ENCODE measurements at regions not wholly inside any gene's neighbourhood (a gene's known extent, or its start where the extent isn't known, plus 50 kb on each side); places are given as distances from the start of the nearest gene placed in this dataset.

DNA sequence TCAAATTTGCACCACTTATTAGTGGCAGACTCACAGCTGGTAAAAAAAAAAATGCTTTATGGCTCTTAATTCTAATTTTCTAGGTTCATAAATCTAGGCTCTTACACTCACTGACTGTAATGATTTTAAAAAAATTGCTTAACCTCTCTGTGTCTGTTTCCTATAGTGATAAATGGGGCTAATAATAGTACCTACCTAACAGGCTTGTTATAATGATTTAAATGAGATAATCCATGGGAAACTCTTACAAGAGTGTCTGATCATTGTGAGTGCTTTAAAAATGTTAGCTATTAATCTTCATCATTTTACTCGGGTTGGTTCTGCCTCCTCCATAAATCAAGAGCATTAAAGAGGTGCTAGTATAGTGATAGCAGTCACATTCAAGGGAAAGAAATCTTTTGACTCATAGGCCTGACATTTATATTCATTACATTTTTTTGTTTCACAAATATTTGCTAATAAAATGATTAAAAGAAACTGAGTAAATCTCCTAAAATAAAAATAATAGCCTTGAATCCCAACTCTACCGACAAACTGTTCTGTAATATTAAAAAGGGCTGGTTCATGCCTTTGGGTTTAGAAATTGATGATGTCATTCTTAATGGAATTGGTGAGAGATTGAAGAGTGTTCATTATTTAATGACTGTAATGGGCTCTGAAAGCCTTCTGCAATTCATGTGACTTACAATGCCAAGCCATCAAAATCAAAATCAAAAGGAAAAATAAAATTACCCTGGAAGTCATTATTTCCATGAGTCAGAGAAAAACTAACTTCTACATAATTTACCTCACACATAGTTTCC, 93.9 kb upstream of the PALMD start:
- TF ChIP-seq, protein P1, sequence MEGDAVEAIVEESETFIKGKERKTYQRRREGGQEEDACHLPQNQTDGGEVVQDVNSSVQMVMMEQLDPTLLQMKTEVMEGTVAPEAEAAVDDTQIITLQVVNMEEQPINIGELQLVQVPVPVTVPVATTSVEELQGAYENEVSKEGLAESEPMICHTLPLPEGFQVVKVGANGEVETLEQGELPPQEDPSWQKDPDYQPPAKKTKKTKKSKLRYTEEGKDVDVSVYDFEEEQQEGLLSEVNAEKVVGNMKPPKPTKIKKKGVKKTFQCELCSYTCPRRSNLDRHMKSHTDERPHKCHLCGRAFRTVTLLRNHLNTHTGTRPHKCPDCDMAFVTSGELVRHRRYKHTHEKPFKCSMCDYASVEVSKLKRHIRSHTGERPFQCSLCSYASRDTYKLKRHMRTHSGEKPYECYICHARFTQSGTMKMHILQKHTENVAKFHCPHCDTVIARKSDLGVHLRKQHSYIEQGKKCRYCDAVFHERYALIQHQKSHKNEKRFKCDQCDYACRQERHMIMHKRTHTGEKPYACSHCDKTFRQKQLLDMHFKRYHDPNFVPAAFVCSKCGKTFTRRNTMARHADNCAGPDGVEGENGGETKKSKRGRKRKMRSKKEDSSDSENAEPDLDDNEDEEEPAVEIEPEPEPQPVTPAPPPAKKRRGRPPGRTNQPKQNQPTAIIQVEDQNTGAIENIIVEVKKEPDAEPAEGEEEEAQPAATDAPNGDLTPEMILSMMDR (IDR thresholded peaks at IDR 0.05) = no peak
- no peak for TF ChIP-seq POLR2AphosphoS5 (IDR thresholded peaks at IDR 0.05)

Measured in gastroesophageal sphincter (tissue), 3 donors.